Upper lobe of right lung (tissue), 1 donor: ENCODE measurements at regions not wholly inside any gene's neighbourhood (a gene's known extent, or its start where the extent isn't known, plus 50 kb on each side); places are given as distances from the start of the nearest gene placed in this dataset.
A peak's percentile ranks its signal among the peaks of the same experiment; 100 is the strongest.
"Not testable (repeated sequence)": the region's sequence is repeated elsewhere in the genome, so short reads cannot be mapped to it uniquely, and the experiment has no call there.

Experiments
- ATAC-seq: fragments of 200-7000 bp; cut with Tn5 transposase; one replicate; pipeline ENCODE4 v1.9.1; 2020; ENCODE audit warnings: mild to moderate bottlenecking, moderate library complexity
- DNase-seq: peaks from one replicate; pipeline ENCODE4 v3.0.0-alpha.2; 2020
- H3K27ac ChIP-seq: fragments of 200-600 bp; one replicate; pipeline ENCODE4 v1.8.0; 2022
- H3K27me3 ChIP-seq: fragments of 200-600 bp; one replicate; pipeline ENCODE4 v1.8.0; 2022; ENCODE audit warnings: mild to moderate bottlenecking
- H3K36me3 ChIP-seq: fragments of 200-600 bp; one replicate; pipeline ENCODE4 v1.8.0; 2022
- H3K4me1 ChIP-seq: fragments of 200-600 bp; one replicate; pipeline ENCODE4 v1.8.0; 2022
- H3K4me3 ChIP-seq: fragments of 200-600 bp; one replicate; pipeline ENCODE4 v1.8.0; 2022; ENCODE audit warnings: mild to moderate bottlenecking
- H3K9me3 ChIP-seq: fragments of 200-600 bp; one replicate; pipeline ENCODE4 v1.8.0; 2022
- CTCF ChIP-seq: fragments of 200-600 bp; IDR thresholded peaks from one replicate; pipeline ENCODE4 v1.8.0; 2022; ENCODE audit warnings: antibody characterized with exemption
- intact Hi-C: fragments of 100-400 bp; cut with DNase I; formaldehyde crosslinking; loops from one replicate; pipeline ENCODE4 v1.11.0; 2022
- donor health status: DM: no; HTN: yes; CAD: no; lungs with severe emphysema.

DNA sequence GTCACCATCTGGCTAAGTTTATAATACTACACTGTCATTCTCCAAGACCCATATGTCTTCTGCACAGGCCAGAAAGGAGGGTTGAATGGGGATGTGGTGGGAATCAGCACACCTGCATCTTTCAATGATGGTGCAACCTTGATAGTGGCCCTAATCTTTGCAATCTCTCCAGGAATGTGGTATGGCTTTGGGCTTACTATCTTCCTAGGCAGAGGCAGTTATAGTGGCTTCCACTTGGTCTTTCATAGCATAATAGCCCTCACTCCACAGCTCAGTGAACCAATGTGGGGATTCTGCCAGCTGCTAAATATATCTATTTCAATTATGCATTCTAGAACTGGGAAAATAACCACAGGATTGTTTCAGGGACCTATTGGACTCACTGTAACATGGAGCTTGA is 61.8 kb upstream of the ATP2B1 start:
- TF ChIP-seq CTCF, result no peak
- DNase-seq, result no peak
- Histone ChIP-seq H3K4me3 (no peak overlapping the region), H3K27me3 (no peaks in the 10 kb centered on the region), H3K4me1 (no peaks in the 10 kb centered on the region), H3K27ac (no peak overlapping the region), H3K36me3 (no peaks in the 10 kb centered on the region), H3K9me3 (no peaks in the 10 kb centered on the region)
- ATAC-seq, result no peak
- intact Hi-C loops, result no loop called here

- H3K4me1 ChIP-seq, result no peaks in the 10 kb centered on the region
- intact Hi-C loops, result no loop called here
- no peak for TF ChIP-seq CTCF
- no peak overlapping the region for H3K4me3 ChIP-seq
- no peaks in the 10 kb centered on the region for H3K9me3 ChIP-seq
- DNase-seq (no peak), ATAC-seq (no peak)
- no peaks in the 10 kb centered on the region for H3K36me3 ChIP-seq
- H3K27me3 ChIP-seq, result no peaks in the 10 kb centered on the region
- H3K27ac ChIP-seq, result no peak overlapping the region
These were observed 60.8 kb upstream of the ATP2B1 start for GRCh38 chr12:89769483-89769818.

- peak; percentile 88 for ATAC-seq
- no peaks in the 10 kb centered on the region for H3K4me1 ChIP-seq
- H3K27ac ChIP-seq, result no peak overlapping the region
- H3K4me3 ChIP-seq, result no peak overlapping the region
- H3K27me3 ChIP-seq, result no peaks in the 10 kb centered on the region
- H3K36me3 ChIP-seq, result no peaks in the 10 kb centered on the region
- DNase-seq, result no peak
- H3K9me3 ChIP-seq, result no peaks in the 10 kb centered on the region
- intact Hi-C loops, result no loop called here
- no peak for TF ChIP-seq CTCF
These were observed 60.2 kb upstream of the ATP2B1 start for GRCh38 chr12:89768586-89769482.

- H3K27me3 ChIP-seq, result no peaks in the 10 kb centered on the region
- no peak for DNase-seq
- TF ChIP-seq CTCF, result no peak
- H3K27ac ChIP-seq, result no peak overlapping the region
- H3K36me3 ChIP-seq, result no peaks in the 10 kb centered on the region
- H3K4me3 ChIP-seq, result no peak overlapping the region
- H3K9me3 ChIP-seq, result no peaks in the 10 kb centered on the region
- no peaks in the 10 kb centered on the region for H3K4me1 ChIP-seq
- no peak for ATAC-seq
- intact Hi-C loops, result no loop called here
These were observed 57.6 kb upstream of the ATP2B1 start for GRCh38 chr12:89765959-89766824.

- H3K27ac ChIP-seq, DNase-seq, intact Hi-C loops, H3K4me1 ChIP-seq, ATAC-seq, H3K9me3 ChIP-seq, H3K36me3 ChIP-seq, H3K27me3 ChIP-seq, H3K4me3 ChIP-seq: not testable (repeated sequence)
These were observed 55.5 kb upstream of the ATP2B1 start for GRCh38 chr12:89764164-89764563.
